Adrenal gland (tissue), 9 donors: ENCODE measurements at regions not wholly inside any gene's neighbourhood (a gene's known extent, or its start where the extent isn't known, plus 50 kb on each side); places are given as distances from the start of the nearest gene placed in this dataset.

ENCODE experiments used
- DNase-seq, 7 donors: peaks; one replicate each; pipeline ENCODE4 v3.0.0-alpha.2; 2019 to 2020
- H3K27ac ChIP-seq, 5 donors: fragments of 200-600 bp; sonication (generic) in 4 of 5; 1 replicate in 3 of 5; 2 replicates in 2 of 5; pipeline versions ENCODE4 v1.5.1 to v1.8.0; 2016 to 2020; ENCODE audit warnings: mild to moderate bottlenecking in 1 of 5
- H3K27me3 ChIP-seq: fragments of 200-600 bp; 2 replicates; pipeline ENCODE4 v1.8.0; 2021
- H3K36me3 ChIP-seq, 2 donors: fragments of 200-600 bp; replicated peaks in 1 of 2; 1 replicate in 1 of 2; 2 replicates in 1 of 2; pipeline versions ENCODE4 v1.5.1 to v1.8.0; 2018 to 2022
- H3K4me1 ChIP-seq, 2 donors: fragments of 200-600 bp; replicated peaks in 1 of 2; 1 replicate in 1 of 2; 2 replicates in 1 of 2; pipeline versions ENCODE4 v1.5.1 to v1.8.0; 2018 to 2021
- H3K4me3 ChIP-seq, 4 donors: fragments of 200-600 bp; sonication (generic) in 3 of 4; one replicate each; pipeline ENCODE4 v1.5.1; 2016 to 2018
- H3K9me3 ChIP-seq, 3 donors: fragments of 200-600 bp; sonication (generic) in 1 of 3; replicated peaks in 1 of 3; 1 replicate in 2 of 3; 2 replicates in 1 of 3; pipeline versions ENCODE4 v1.5.1 to v1.8.0; 2016 to 2021
- CTCF ChIP-seq, 6 experiments: fragments of 450-650 bp in 4 of 6; fragments of 200-600 bp in 2 of 6; sonication (generic) in 1 of 6; IDR thresholded peaks; 1 replicate in 5 of 6; 2 replicates in 1 of 6; pipeline versions ENCODE4 v1.5.1 to v1.8.0; 2016 to 2021; ENCODE audit warnings: antibody characterized with exemption in 6 of 6, mild to moderate bottlenecking in 2 of 6, moderate library complexity in 1 of 6
- POLR2A ChIP-seq, 2 donors: fragments of 450-650 bp; IDR thresholded peaks; one replicate each; pipeline ENCODE4 v1.6.1; 2017; ENCODE audit warnings: antibody characterized with exemption in 2 of 2, mild to moderate bottlenecking in 2 of 2, moderate library complexity in 1 of 2
- WGBS, 4 donors: extraction: QIAGEN DNeasy Blood & Tissue Kit in 2 of 4; methylation state at CpG; one replicate each; pipeline versions ENCODE4 v1.1.5 to v1.1.7; 2013 to 2017; 5-methylcytosine and 5-hydroxymethylcytosine counted together
- intact Hi-C, 2 donors: fragments of 100-400 bp; cut with DNase I; formaldehyde crosslinking; loops; one replicate each; pipeline versions ENCODE4 v1.14.1 to v1.15.0; 2022 to 2023
- donor health status: healthy with polysubstance abuse.
- donor health status: Bipolar disorder and iron deficiency.
- donor health status: DM: yes; HTN: yes; CAD: no.
- donor health status: DM: no; HTN: no; CAD: no.
- donor health status: DM: no; HTN: no; CAD: no.

GRCh38 chr5:99141534-99142128 is 212.8 kb upstream of the CHD1 start:
- 60 to 82% (median 73%) methylated on average over 3 of the region's 3 CpGs for WGBS, 4 donors
- TF ChIP-seq POLR2A (IDR thresholded peaks at IDR 0.05) (no peak), CTCF (IDR thresholded peaks at IDR 0.05) (no peak)
- no peaks in the 10 kb centered on the region for H3K27me3 ChIP-seq
- no peak overlapping the region for H3K27ac ChIP-seq
- intact Hi-C loops: no loop called here
- no peak overlapping the region for H3K4me3 ChIP-seq
- no peaks in the 10 kb centered on the region for H3K4me1 ChIP-seq
- no peaks in the 10 kb centered on the region for H3K9me3 ChIP-seq
- H3K36me3 ChIP-seq: no peaks in the 10 kb centered on the region
- DNase-seq: peak in 6 of 7 donors; percentile 18 to 43 (median 32)

GRCh38 chr5:99138911-99139310 is 210.1 kb upstream of the CHD1 start:
- Histone ChIP-seq H3K9me3 (no peaks in the 10 kb centered on the region), H3K4me3 (no peak overlapping the region), H3K27ac (no peak overlapping the region), H3K4me1 (no peaks in the 10 kb centered on the region), H3K27me3 (no peaks in the 10 kb centered on the region), H3K36me3 (no peaks in the 10 kb centered on the region)
- no peak for TF ChIP-seq CTCF (IDR thresholded peaks at IDR 0.05)
- no peak for TF ChIP-seq POLR2A (IDR thresholded peaks at IDR 0.05)
- DNase-seq: no peak
- WGBS, 4 donors: 74 to 85% (median 80%) methylated on average over 10 of the region's 10 CpGs
- intact Hi-C loops: no loop called here

- H3K4me1 ChIP-seq: no peaks in the 10 kb centered on the region
- intact Hi-C loops: no loop called here
- no peaks in the 10 kb centered on the region for H3K27me3 ChIP-seq
- DNase-seq: no peak
- no peak overlapping the region for H3K27ac ChIP-seq
- no peaks in the 10 kb centered on the region for H3K9me3 ChIP-seq
- no peak overlapping the region for H3K4me3 ChIP-seq
- WGBS, 4 donors: 70 to 90% (median 78%) methylated on average over 4 of the region's 4 CpGs
- TF ChIP-seq POLR2A (IDR thresholded peaks at IDR 0.05) (no peak), CTCF (IDR thresholded peaks at IDR 0.05) (no peak)
- H3K36me3 ChIP-seq: no peaks in the 10 kb centered on the region
These were observed 205.1 kb upstream of the CHD1 start for GRCh38 chr5:99133921-99134320.

GRCh38 chr5:99129768-99130501 is 201.1 kb upstream of the CHD1 start:
- Histone ChIP-seq H3K4me1 (no peaks in the 10 kb centered on the region), H3K4me3 (no peak overlapping the region), H3K27me3 (no peaks in the 10 kb centered on the region), H3K36me3 (no peaks in the 10 kb centered on the region), H3K27ac (no peak overlapping the region), H3K9me3 (no peaks in the 10 kb centered on the region)
- intact Hi-C loops: no loop called here
- no peak for TF ChIP-seq CTCF (IDR thresholded peaks at IDR 0.05)
- no peak for TF ChIP-seq POLR2A (IDR thresholded peaks at IDR 0.05)
- WGBS, 4 donors: 39 to 44% (median 41%) methylated on average over 6 of the region's 6 CpGs
- DNase-seq: no peak
